Skeletal muscle satellite cell (primary cell): ENCODE measurements at regions not wholly inside any gene's neighbourhood (a gene's known extent, or its start where the extent isn't known, plus 50 kb on each side); places are given as distances from the start of the nearest gene placed in this dataset.

Experiments
- H3K27me3 ChIP-seq: 2 replicates; pipeline ENCODE4 v1.7.0; 2013; ENCODE audit warnings: low read length; ENCODE audit not compliant: control insufficient read depth, insufficient read depth
- H3K36me3 ChIP-seq: 2 replicates; pipeline ENCODE4 v1.7.0; 2013; ENCODE audit warnings: mild to moderate bottlenecking, control low read depth, low read length; ENCODE audit not compliant: insufficient read depth
- H3K4me1 ChIP-seq: 2 replicates; pipeline ENCODE4 v1.7.0; 2013; ENCODE audit warnings: low read length; ENCODE audit not compliant: control insufficient read depth, insufficient read depth
- H3K4me2 ChIP-seq: 2 replicates; pipeline ENCODE4 v1.7.0; 2013; ENCODE audit warnings: mild to moderate bottlenecking, low read length
- H3K4me3 ChIP-seq: 2 replicates; pipeline ENCODE4 v1.7.0; 2013; ENCODE audit warnings: low read length
- H3K9ac ChIP-seq: 2 replicates; pipeline ENCODE4 v1.7.0; 2013; ENCODE audit warnings: mild to moderate bottlenecking, low read depth, low read length, moderate library complexity
- H3K9me3 ChIP-seq: replicated peaks from 2 replicates; pipeline ENCODE4 v1.7.0; 2013; ENCODE audit warnings: mild to moderate bottlenecking, control low read depth, low read length

GRCh38 chr3:33919312-33920120 is 121.1 kb downstream of the PDCD6IP start:
- Histone ChIP-seq H3K27me3 (no peaks in the 10 kb centered on the region), H3K4me2 (no peak overlapping the region), H3K4me1 (no peaks in the 10 kb centered on the region), H3K4me3 (no peak overlapping the region), H3K9ac (no peak overlapping the region), H3K36me3 (no peaks in the 10 kb centered on the region), H3K9me3 (no peaks in the 10 kb centered on the region)

- H3K4me3 ChIP-seq = no peak overlapping the region
- H3K27me3 ChIP-seq = peaks cover 2% of the 10 kb centered on the region
- H3K4me1 ChIP-seq = no peaks in the 10 kb centered on the region
- no peaks in the 10 kb centered on the region for H3K9me3 ChIP-seq
- H3K9ac ChIP-seq = no peak overlapping the region
- no peaks in the 10 kb centered on the region for H3K36me3 ChIP-seq
- H3K4me2 ChIP-seq = no peak overlapping the region
Observed at GRCh38 chr3:33920511-33920910, 122.1 kb downstream of the PDCD6IP start.

- H3K4me2 ChIP-seq = no peak overlapping the region
- peaks cover 7% of the 10 kb centered on the region for H3K27me3 ChIP-seq
- H3K9me3 ChIP-seq = no peaks in the 10 kb centered on the region
- H3K9ac ChIP-seq = no peak overlapping the region
- no peaks in the 10 kb centered on the region for H3K4me1 ChIP-seq
- no peaks in the 10 kb centered on the region for H3K36me3 ChIP-seq
- H3K4me3 ChIP-seq = no peak overlapping the region
Observed at GRCh38 chr3:33921608-33922007, 123.2 kb downstream of the PDCD6IP start.

GRCh38 chr3:33926998-33927605 is 128.7 kb downstream of the PDCD6IP start:
- Histone ChIP-seq H3K4me2 (no peak overlapping the region), H3K36me3 (no peaks in the 10 kb centered on the region), H3K9me3 (no peaks in the 10 kb centered on the region), H3K9ac (no peak overlapping the region), H3K27me3 (peaks cover 25% of the 10 kb centered on the region), H3K4me1 (no peaks in the 10 kb centered on the region), H3K4me3 (no peak overlapping the region)

GRCh38 chr3:33929813-33930212 is 131.4 kb downstream of the PDCD6IP start:
- H3K9me3 ChIP-seq = no peaks in the 10 kb centered on the region
- no peak overlapping the region for H3K9ac ChIP-seq
- H3K4me2 ChIP-seq = no peak overlapping the region
- H3K4me1 ChIP-seq = no peaks in the 10 kb centered on the region
- peaks cover 25% of the 10 kb centered on the region for H3K27me3 ChIP-seq
- no peaks in the 10 kb centered on the region for H3K36me3 ChIP-seq
- no peak overlapping the region for H3K4me3 ChIP-seq

GRCh38 chr3:33931512-33931911 is 133.1 kb downstream of the PDCD6IP start:
- Histone ChIP-seq H3K4me2 (no peak overlapping the region), H3K27me3 (peaks cover 18% of the 10 kb centered on the region), H3K36me3 (no peaks in the 10 kb centered on the region), H3K9me3 (no peaks in the 10 kb centered on the region), H3K4me3 (no peak overlapping the region), H3K4me1 (no peaks in the 10 kb centered on the region), H3K9ac (no peak overlapping the region)

- Histone ChIP-seq H3K4me1 (no peaks in the 10 kb centered on the region), H3K27me3 (peaks cover 18% of the 10 kb centered on the region), H3K4me3 (no peak overlapping the region), H3K4me2 (no peak overlapping the region), H3K9me3 (no peaks in the 10 kb centered on the region), H3K36me3 (no peaks in the 10 kb centered on the region), H3K9ac (no peak overlapping the region)
Observed at GRCh38 chr3:33932010-33932764, 133.8 kb downstream of the PDCD6IP start.

GRCh38 chr3:33936171-33936920 is 137.9 kb downstream of the PDCD6IP start:
- Histone ChIP-seq H3K4me1 (no peaks in the 10 kb centered on the region), H3K9me3 (no peaks in the 10 kb centered on the region), H3K36me3 (no peaks in the 10 kb centered on the region), H3K27me3 (peaks cover 18% of the 10 kb centered on the region), H3K4me3 (no peak overlapping the region), H3K4me2 (no peak overlapping the region), H3K9ac (no peak overlapping the region)

GRCh38 chr3:33936921-33937525 is 138.6 kb downstream of the PDCD6IP start:
- no peaks in the 10 kb centered on the region for H3K4me1 ChIP-seq

GRCh38 chr3:33937628-33938027 is 139.2 kb downstream of the PDCD6IP start:
- H3K9me3 ChIP-seq = no peaks in the 10 kb centered on the region

More at GRCh38 chr3:33936921-33937525, 138.6 kb downstream of the PDCD6IP start:
- Histone ChIP-seq H3K4me3 (no peak overlapping the region), H3K4me2 (no peak overlapping the region), H3K9me3 (no peaks in the 10 kb centered on the region), H3K36me3 (no peaks in the 10 kb centered on the region), H3K9ac (no peak overlapping the region), H3K27me3 (peaks cover 18% of the 10 kb centered on the region)

GRCh38 chr3:33940149-33940548 is 141.7 kb downstream of the PDCD6IP start:
- Histone ChIP-seq H3K4me2 (no peak overlapping the region), H3K9me3 (no peaks in the 10 kb centered on the region), H3K36me3 (no peaks in the 10 kb centered on the region), H3K9ac (no peak overlapping the region), H3K4me1 (no peaks in the 10 kb centered on the region), H3K4me3 (no peak overlapping the region), H3K27me3 (peaks cover 35% of the 10 kb centered on the region)

More at GRCh38 chr3:33937628-33938027, 139.2 kb downstream of the PDCD6IP start:
- H3K27me3 ChIP-seq = peaks cover 24% of the 10 kb centered on the region
- H3K4me1 ChIP-seq = no peaks in the 10 kb centered on the region
- no peak overlapping the region for H3K4me3 ChIP-seq
- no peaks in the 10 kb centered on the region for H3K36me3 ChIP-seq
- H3K4me2 ChIP-seq = no peak overlapping the region
- H3K9ac ChIP-seq = no peak overlapping the region
